Testis (tissue), 2 donors: ENCODE measurements at regions not wholly inside any gene's neighbourhood (a gene's known extent, or its start where the extent isn't known, plus 50 kb on each side); places are given as distances from the start of the nearest gene placed in this dataset.
"Not testable (repeated sequence)": the region's sequence is repeated elsewhere in the genome, so short reads cannot be mapped to it uniquely, and the experiment has no call there.

Experiments
- DNase-seq: peaks from one replicate; pipeline ENCODE4 v3.0.0-alpha.2; 2019
- H3K27ac ChIP-seq, 2 donors: fragments of 200-600 bp; sonication (generic); one replicate each; pipeline ENCODE4 v1.5.1; 2019
- H3K27me3 ChIP-seq: fragments of 200-600 bp; sonication (generic); one replicate; pipeline ENCODE4 v1.5.1; 2019
- H3K36me3 ChIP-seq: fragments of 200-600 bp; sonication (generic); one replicate; pipeline ENCODE4 v1.5.1; 2017; ENCODE audit warnings: low read depth; ENCODE audit errors: missing control alignments
- H3K4me1 ChIP-seq: fragments of 200-600 bp; sonication (generic); one replicate; pipeline ENCODE4 v1.5.1; 2019
- H3K4me3 ChIP-seq, 2 donors: fragments of 200-600 bp; sonication (generic); one replicate each; pipeline ENCODE4 v1.5.1; 2017 to 2019
- H3K9me3 ChIP-seq: fragments of 200-600 bp; sonication (generic); one replicate; pipeline ENCODE4 v1.5.1; 2017
- POLR2A ChIP-seq: fragments of 450-650 bp; IDR thresholded peaks from one replicate; pipeline ENCODE4 v1.6.1; 2017; ENCODE audit warnings: antibody characterized with exemption, mild to moderate bottlenecking, moderate library complexity
- WGBS, 2 donors: methylation state at CpG; one replicate each; pipeline ENCODE4 v1.1.5; 2018; 5-methylcytosine and 5-hydroxymethylcytosine counted together
- intact Hi-C: fragments of 100-400 bp; cut with DNase I; formaldehyde crosslinking; loops from one replicate; pipeline ENCODE4 v1.15.1; 2023; ENCODE audit warnings: low total_unique reads
- TF ChIP-seq, protein P1 (sequence below), 3 experiments: fragments of 450-650 bp in 2 of 3; fragments of 200-600 bp in 1 of 3; sonication (generic) in 1 of 3; IDR thresholded peaks; one replicate each; pipeline ENCODE4 v1.5.1; 2016 to 2019; ENCODE audit warnings: antibody characterized with exemption in 3 of 3, mild to moderate bottlenecking in 2 of 3, moderate library complexity in 1 of 3

- intact Hi-C loops = no loop called here
- Histone ChIP-seq H3K4me1 (no peaks in the 10 kb centered on the region), H3K27me3 (no peaks in the 10 kb centered on the region), H3K27ac (no peak overlapping the region), H3K36me3 (no peaks in the 10 kb centered on the region), H3K9me3 (no peaks in the 10 kb centered on the region), H3K4me3 (no peak overlapping the region)
- no peak for TF ChIP-seq POLR2A
- TF ChIP-seq, protein P1, sequence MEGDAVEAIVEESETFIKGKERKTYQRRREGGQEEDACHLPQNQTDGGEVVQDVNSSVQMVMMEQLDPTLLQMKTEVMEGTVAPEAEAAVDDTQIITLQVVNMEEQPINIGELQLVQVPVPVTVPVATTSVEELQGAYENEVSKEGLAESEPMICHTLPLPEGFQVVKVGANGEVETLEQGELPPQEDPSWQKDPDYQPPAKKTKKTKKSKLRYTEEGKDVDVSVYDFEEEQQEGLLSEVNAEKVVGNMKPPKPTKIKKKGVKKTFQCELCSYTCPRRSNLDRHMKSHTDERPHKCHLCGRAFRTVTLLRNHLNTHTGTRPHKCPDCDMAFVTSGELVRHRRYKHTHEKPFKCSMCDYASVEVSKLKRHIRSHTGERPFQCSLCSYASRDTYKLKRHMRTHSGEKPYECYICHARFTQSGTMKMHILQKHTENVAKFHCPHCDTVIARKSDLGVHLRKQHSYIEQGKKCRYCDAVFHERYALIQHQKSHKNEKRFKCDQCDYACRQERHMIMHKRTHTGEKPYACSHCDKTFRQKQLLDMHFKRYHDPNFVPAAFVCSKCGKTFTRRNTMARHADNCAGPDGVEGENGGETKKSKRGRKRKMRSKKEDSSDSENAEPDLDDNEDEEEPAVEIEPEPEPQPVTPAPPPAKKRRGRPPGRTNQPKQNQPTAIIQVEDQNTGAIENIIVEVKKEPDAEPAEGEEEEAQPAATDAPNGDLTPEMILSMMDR (IDR thresholded peaks at IDR 0.05) = no peak
- WGBS, 2 donors = 96 to 100% methylated on average over 5 to 6 of the region's 6 CpGs
- no peak for DNase-seq
These were observed 81.1 kb upstream of the FGGY start for GRCh38 chr1:59215766-59216291.

- DNase-seq, H3K4me3 ChIP-seq, H3K27me3 ChIP-seq, H3K36me3 ChIP-seq, H3K9me3 ChIP-seq, H3K27ac ChIP-seq, intact Hi-C loops, H3K4me1 ChIP-seq: not testable (repeated sequence)
- WGBS, 2 donors = 69 to 82% methylated on average over 2 of the region's 2 CpGs
These were observed 79.5 kb upstream of the FGGY start for GRCh38 chr1:59217439-59217838.

DNA sequence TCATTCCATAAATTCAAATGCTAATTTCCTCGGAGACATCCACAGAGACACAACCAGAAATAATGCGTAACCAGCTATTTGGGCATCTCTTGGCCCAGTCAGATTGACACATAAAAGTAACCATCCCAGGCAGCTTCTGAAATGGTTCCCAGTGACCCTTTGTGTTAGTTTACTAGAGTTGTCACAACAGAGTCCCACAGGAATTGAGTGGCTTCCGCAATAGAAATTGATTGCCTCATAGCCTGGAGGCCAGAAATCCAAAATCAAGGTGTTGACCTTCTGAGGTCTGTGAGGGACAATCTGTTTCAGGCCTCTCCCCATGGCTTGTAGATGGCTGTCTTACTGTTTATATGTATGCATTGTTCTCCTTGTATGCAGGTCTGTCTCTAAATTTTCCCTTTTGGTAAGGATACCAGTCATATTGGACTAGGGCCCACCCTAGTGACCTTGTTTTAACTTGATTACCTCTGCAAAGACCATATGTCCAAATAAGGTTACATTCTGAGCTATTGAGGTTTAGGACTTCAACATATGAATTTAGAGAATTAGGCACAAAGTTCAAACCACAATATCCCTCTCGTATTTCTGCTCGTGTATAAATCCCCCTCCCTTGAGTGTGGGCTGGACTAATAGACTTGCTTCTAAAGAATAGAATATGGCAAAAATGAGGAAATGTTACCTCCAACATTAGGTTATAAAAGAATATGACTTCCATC lies 78.2 kb upstream of the FGGY start:
- no peaks in the 10 kb centered on the region for H3K4me1 ChIP-seq
- no peaks in the 10 kb centered on the region for H3K9me3 ChIP-seq
- no peak for DNase-seq
- H3K27me3 ChIP-seq = no peaks in the 10 kb centered on the region
- H3K4me3 ChIP-seq = no peak overlapping the region
- H3K36me3 ChIP-seq = no peaks in the 10 kb centered on the region
- H3K27ac ChIP-seq = no peak overlapping the region
- WGBS, 2 donors = 81 to 83% methylated on average over 5 of the region's 5 CpGs
- no peak for TF ChIP-seq POLR2A
- TF ChIP-seq, protein P1 (IDR thresholded peaks at IDR 0.05) = no peak
- intact Hi-C loops = no loop called here

DNA sequence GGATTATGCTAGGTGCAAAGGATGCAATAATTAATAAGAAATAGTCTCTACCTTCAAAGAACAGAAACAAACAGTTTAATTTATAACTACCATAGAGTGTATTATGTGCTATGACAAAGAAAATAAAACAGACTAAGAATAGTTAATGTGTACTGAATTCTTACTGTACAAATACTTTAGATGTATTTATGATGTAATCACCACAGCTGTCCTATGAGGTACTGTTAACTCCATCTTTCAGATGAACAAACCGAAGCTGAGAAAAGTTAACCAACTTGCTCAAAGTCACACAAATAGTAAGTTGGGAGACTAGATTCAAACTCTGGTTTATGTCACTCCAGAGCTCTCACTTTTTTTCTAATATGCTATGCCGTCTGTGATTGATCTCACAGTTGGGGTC lies 77.0 kb upstream of the FGGY start:
- intact Hi-C loops = no loop called here
- DNase-seq = no peak
- Histone ChIP-seq H3K36me3 (no peaks in the 10 kb centered on the region), H3K4me1 (peaks cover 6% of the 10 kb centered on the region), H3K4me3 (no peak overlapping the region), H3K27ac (no peak overlapping the region), H3K27me3 (no peaks in the 10 kb centered on the region), H3K9me3 (no peaks in the 10 kb centered on the region)
- 81 to 83% methylated on average over 2 of the region's 2 CpGs for WGBS, 2 donors
- TF ChIP-seq, protein P1 (IDR thresholded peaks at IDR 0.05) = no peak
- TF ChIP-seq POLR2A = no peak

GRCh38 chr1:59220356-59220755 lies 76.5 kb upstream of the FGGY start:
- Histone ChIP-seq H3K9me3 (no peaks in the 10 kb centered on the region), H3K4me1 (peaks cover 6% of the 10 kb centered on the region), H3K27ac (no peak overlapping the region), H3K36me3 (no peaks in the 10 kb centered on the region), H3K4me3 (no peak overlapping the region), H3K27me3 (no peaks in the 10 kb centered on the region)
- TF ChIP-seq, protein P1 (IDR thresholded peaks at IDR 0.05) = no peak
- no peak for TF ChIP-seq POLR2A
- 61 to 67% methylated on average over 5 of the region's 5 CpGs for WGBS, 2 donors
- intact Hi-C loops = no loop called here
- no peak for DNase-seq
